B cell (primary cell): ENCODE measurements at regions not wholly inside any gene's neighbourhood (a gene's known extent, or its start where the extent isn't known, plus 50 kb on each side); places are given as distances from the start of the nearest gene placed in this dataset.

Source experiments
- ATAC-seq: fragments of 200-7000 bp; cut with Tn5 transposase; one replicate; pipeline ENCODE4 v1.10.0; 2021; ENCODE audit warnings: low read depth, mild to moderate bottlenecking, moderate number of reproducible peaks, moderate library complexity
- CTCF ChIA-PET: fragments of 350-600 bp; sonication (Branson Sonifier 250); formaldehyde crosslinking; loops from one replicate; lab custom pipeline; 2021; ENCODE audit warnings: antibody characterized with exemption, inconsistent platforms; lab: Charles Lee
- POLR2A ChIA-PET: fragments of 350-600 bp; sonication (Branson Sonifier 250); formaldehyde crosslinking; loops from one replicate; lab custom pipeline; 2021; ENCODE audit warnings: antibody characterized with exemption; lab: Charles Lee
- DNase-seq: peaks from one replicate; pipeline ENCODE4 v3.0.0; 2013
- H2AFZ ChIP-seq: 2 replicates; pipeline ENCODE4 v1.6.1; 2012; ENCODE audit warnings: mild to moderate bottlenecking, low read depth, low read length; ENCODE audit not compliant: insufficient read depth, poor library complexity, severe bottlenecking
- H3K27ac ChIP-seq, 2 donors: 1 replicate in 1 of 2; 2 replicates in 1 of 2; pipeline ENCODE4 v1.5.1; 2012 to 2013; ENCODE audit warnings: low read length in 2 of 2, mild to moderate bottlenecking in 2 of 2, moderate library complexity in 1 of 2
- H3K27me3 ChIP-seq, 4 experiments: fragments of 200-600 bp in 1 of 4; sonication (generic) in 1 of 4; replicated peaks in 1 of 4; 1 replicate in 2 of 4; 2 replicates in 2 of 4; pipeline versions ENCODE4 v1.6.1 to v1.7.0; 2013 to 2016; ENCODE audit warnings: low read length in 3 of 4, mild to moderate bottlenecking in 2 of 4, mixed read lengths in 1 of 4, moderate library complexity in 1 of 4; ENCODE audit not compliant: insufficient read depth in 4 of 4, control insufficient read depth in 3 of 4; ENCODE audit errors: control extremely low read depth in 1 of 4
- H3K36me3 ChIP-seq, 2 experiments: replicated peaks in 1 of 2; 1 replicate in 1 of 2; 2 replicates in 1 of 2; pipeline versions ENCODE4 v1.6.1 to v1.7.1; 2013; ENCODE audit warnings: low read length in 1 of 2; ENCODE audit not compliant: insufficient read depth in 2 of 2, control insufficient read depth in 1 of 2; ENCODE audit errors: control extremely low read depth in 1 of 2, extremely low read depth in 1 of 2
- H3K4me1 ChIP-seq, 2 donors: fragments of 200-600 bp in 1 of 2; sonication (generic) in 1 of 2; 1 replicate in 1 of 2; 2 replicates in 1 of 2; pipeline versions ENCODE4 v1.5.1 to v1.6.1; 2013 to 2017; ENCODE audit warnings: low read length in 2 of 2; ENCODE audit not compliant: control insufficient read depth in 2 of 2, insufficient read depth in 2 of 2
- H3K4me2 ChIP-seq: replicated peaks from 2 replicates; pipeline ENCODE3; 2012; ENCODE audit warnings: mild to moderate bottlenecking, low read depth, low read length; ENCODE audit not compliant: poor library complexity, severe bottlenecking
- H3K4me3 ChIP-seq, 5 experiments: fragments of 200-600 bp in 1 of 5; sonication (generic) in 1 of 5; 1 replicate in 3 of 5; 2 replicates in 2 of 5; pipeline versions ENCODE4 v1.5.1 to v1.7.0; 2011 to 2016; ENCODE audit warnings: low read length in 4 of 5, mild to moderate bottlenecking in 4 of 5, low read depth in 2 of 5, control low read depth in 1 of 5, moderate library complexity in 1 of 5; ENCODE audit not compliant: insufficient read depth in 1 of 5; ENCODE audit errors: control extremely low read depth in 1 of 5, extremely low read depth in 1 of 5
- H3K79me2 ChIP-seq: fragments of 200-600 bp; sonication (generic); one replicate; pipeline ENCODE4 v1.6.0; 2016; ENCODE audit warnings: low read length; ENCODE audit not compliant: control insufficient read depth, insufficient read depth
- H3K9ac ChIP-seq: fragments of 200-600 bp; sonication (generic); 2 replicates; pipeline ENCODE4 v1.6.1; 2017; ENCODE audit warnings: mild to moderate bottlenecking, low read length, moderate library complexity
- H3K9me3 ChIP-seq, 3 donors: one replicate each; pipeline versions ENCODE4 v1.6.1 to v1.7.1; 2013; ENCODE audit warnings: low read length in 2 of 3; ENCODE audit not compliant: control insufficient read depth in 2 of 3, insufficient read depth in 1 of 3; ENCODE audit errors: control extremely low read depth in 1 of 3
- H4K20me1 ChIP-seq: 2 replicates; pipeline ENCODE4 v1.6.0; 2012; ENCODE audit warnings: mild to moderate bottlenecking, low read length; ENCODE audit not compliant: insufficient read depth, control insufficient read depth, poor library complexity, severe bottlenecking
- H3K27ac Mint-ChIP-seq: one replicate; pipeline ENCODE4 v1.8.0; 2021; ENCODE audit warnings: mixed read lengths
- H3K27me3 Mint-ChIP-seq: one replicate; pipeline ENCODE4 v1.8.0; 2021; ENCODE audit warnings: mixed read lengths
- H3K4me1 Mint-ChIP-seq: one replicate; pipeline ENCODE4 v1.8.0; 2021; ENCODE audit warnings: mixed read lengths
- H3K4me3 Mint-ChIP-seq: one replicate; pipeline ENCODE4 v1.8.0; 2021; ENCODE audit warnings: mixed read lengths
- H3K9me3 Mint-ChIP-seq: one replicate; pipeline ENCODE4 v1.8.0; 2022; ENCODE audit warnings: mixed read lengths; ENCODE audit not compliant: insufficient read depth
- CTCF ChIP-seq: fragments of 200-600 bp; IDR thresholded peaks from one replicate; pipeline ENCODE4 v1.8.0; 2022; ENCODE audit warnings: antibody characterized with exemption, mild to moderate bottlenecking
- EZH2 ChIP-seq: IDR thresholded peaks from 2 replicates; pipeline ENCODE4 v1.6.1; 2012; ENCODE audit warnings: borderline replicate concordance, low read depth, mild to moderate bottlenecking, moderate library complexity, low read length; ENCODE audit not compliant: insufficient read depth, poor library complexity, severe bottlenecking
- whole genome bisulfite sequencing: methylation state at CpG from one replicate; pipeline ENCODE4 v1.1.5; 2013; ENCODE audit warnings: missing lambda C conversion rate; ENCODE audit not compliant: insufficient coverage; 5-methylcytosine and 5-hydroxymethylcytosine counted together
- intact Hi-C: fragments of 100-400 bp; cut with micrococcal nuclease; formaldehyde crosslinking; loops from one replicate; pipeline ENCODE4 v1.10.0; 2022

GRCh38 chr9:134566196-134566847 lies 75.3 kb upstream of the COL5A1 start:
- peaks cover 6 to 7% of the 10 kb centered on the region in 2 donors for H3K4me1 ChIP-seq
- H3K4me3 ChIP-seq, result no peak overlapping the region
- CTCF ChIA-PET, result no interaction called here
- no peaks in the 10 kb centered on the region for H3K36me3 ChIP-seq
- peaks cover 0 to 19% (median 3%) of the 10 kb centered on the region in 3 donors for H3K9me3 ChIP-seq
- DNase-seq, result no peak
- Mint-ChIP-seq H3K4me3 (no peak overlapping the region), H3K27ac (no peak overlapping the region), H3K9me3 (peaks cover 2% of the 10 kb centered on the region), H3K27me3 (no peaks in the 10 kb centered on the region), H3K4me1 (peaks cover 12% of the 10 kb centered on the region)
- 96% methylated on average over 15 of the region's 18 CpGs for WGBS
- no peak overlapping the region for H3K9ac ChIP-seq
- H3K79me2 ChIP-seq, result no peaks in the 10 kb centered on the region
- TF ChIP-seq CTCF (no peak), EZH2 (no peak)
- ATAC-seq, result no peak
- POLR2A ChIA-PET, result no interaction called here
- no peaks in the 10 kb centered on the region for H4K20me1 ChIP-seq
- H3K27ac ChIP-seq, result no peak overlapping the region
- intact Hi-C loops, result no loop called here
- no peaks in the 10 kb centered on the region for H3K27me3 ChIP-seq
- H2AFZ ChIP-seq, result no peak overlapping the region
- no peak overlapping the region for H3K4me2 ChIP-seq

- H3K4me1 ChIP-seq, result peaks cover 6 to 7% of the 10 kb centered on the region in 2 donors
- Mint-ChIP-seq H3K4me1 (peaks cover 16% of the 10 kb centered on the region), H3K9me3 (peaks cover 2% of the 10 kb centered on the region), H3K27ac (no peak overlapping the region), H3K27me3 (no peaks in the 10 kb centered on the region), H3K4me3 (no peak overlapping the region)
- DNase-seq (no peak), ATAC-seq (no peak)
- H2AFZ ChIP-seq, result no peak overlapping the region
- no peaks in the 10 kb centered on the region for H3K27me3 ChIP-seq
- ChIA-PET CTCF (no interaction called here), POLR2A (no interaction called here)
- H3K9ac ChIP-seq, result no peak overlapping the region
- no peak overlapping the region for H3K27ac ChIP-seq
- H3K36me3 ChIP-seq, result no peaks in the 10 kb centered on the region
- 93% methylated on average over 5 of the region's 5 CpGs for WGBS
- no peak for TF ChIP-seq CTCF
- H3K4me2 ChIP-seq, result no peak overlapping the region
- H3K4me3 ChIP-seq, result no peak overlapping the region
- intact Hi-C loops, result no loop called here
- peaks cover 0 to 23% (median 3%) of the 10 kb centered on the region in 3 donors for H3K9me3 ChIP-seq
- no peaks in the 10 kb centered on the region for H3K79me2 ChIP-seq
- H4K20me1 ChIP-seq, result no peaks in the 10 kb centered on the region
Observed at GRCh38 chr9:134566936-134567335, 74.7 kb upstream of the COL5A1 start.
